ENCODE measurements at regions not wholly inside any gene's neighbourhood (a gene's known extent, or its start where the extent isn't known, plus 50 kb on each side); places are given as distances from the start of the nearest gene placed in this dataset.

DNA sequence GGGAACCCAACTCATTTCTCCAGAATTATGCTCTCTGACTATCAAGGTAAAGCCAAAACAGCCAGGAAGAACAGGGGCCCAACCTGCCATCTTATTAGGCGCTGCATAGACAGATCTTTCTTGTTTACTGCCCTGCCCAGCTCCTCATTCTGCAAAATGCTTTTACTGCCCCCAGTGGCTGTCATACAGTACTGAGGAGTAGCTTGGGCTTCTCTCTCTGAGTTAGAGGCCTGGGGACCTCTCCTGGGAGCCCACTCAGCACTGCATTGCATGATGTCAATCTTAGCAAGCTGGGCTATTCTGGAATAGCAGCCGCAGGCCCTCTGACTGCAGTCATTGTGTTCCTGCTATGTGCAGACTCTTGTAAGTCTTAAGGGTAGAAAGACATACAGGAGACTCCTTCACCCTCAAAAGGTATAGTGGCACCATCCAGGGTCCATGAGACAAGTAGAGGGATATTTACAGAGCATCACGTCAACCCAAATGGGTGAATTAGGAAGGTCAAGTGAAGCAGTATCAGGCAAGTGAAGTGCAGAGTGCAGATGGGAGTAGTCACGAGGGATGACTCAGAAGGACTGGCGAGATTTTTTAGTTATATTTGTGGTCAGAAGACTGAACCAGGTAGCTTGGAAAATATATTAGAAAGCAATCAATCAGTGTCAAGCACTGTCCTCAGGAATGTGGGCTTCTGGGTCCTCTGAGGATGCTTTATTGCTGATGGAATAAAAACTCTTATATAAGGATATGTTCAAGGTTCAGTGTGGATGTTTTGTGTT is 294.1 kb upstream of the SFRP2 start:
- Histone ChIP-seq H3K4me3 (ENCODE audit: insufficient read depth, low read depth, low read length) (no peak overlapping the region), H3K9me3 (ENCODE audit: insufficient read depth, low read depth, low read length) (no peaks in the 10 kb centered on the region), H3K36me3 (ENCODE audit: insufficient read depth, low read length) (no peaks in the 10 kb centered on the region), H3K9ac (ENCODE audit: low read length) (no peak overlapping the region), H4K20me1 (ENCODE audit: insufficient read depth, low read length) (no peaks in the 10 kb centered on the region), H2AFZ (ENCODE audit: low read depth, low read length) (no peak overlapping the region), H3K27me3 (ENCODE audit: insufficient read depth, low read length) (no peaks in the 10 kb centered on the region), H3K4me1 (ENCODE audit: insufficient read depth, low read length) (peaks cover 11% of the 10 kb centered on the region), H3K27ac (ENCODE audit: low read depth, low read length) (no peak overlapping the region), H3K79me2 (ENCODE audit: insufficient read depth, low read length) (no peaks in the 10 kb centered on the region), H3K4me2 (ENCODE audit: low read length) (no peak overlapping the region)
- FAIRE-seq (no peak), DNase-seq (ENCODE audit: low read depth) (peak; percentile 66)
- Mint-ChIP-seq H3K4me3 (ENCODE audit: unreplicated experiment) (no peak overlapping the region), H3K36me3 (ENCODE audit: low read depth, unreplicated experiment) (no peaks in the 10 kb centered on the region), H3K27me3 (ENCODE audit: low read depth, unreplicated experiment) (no peaks in the 10 kb centered on the region), H3K27ac (ENCODE audit: unreplicated experiment) (no peak overlapping the region), H3K4me1 (ENCODE audit: low read depth, unreplicated experiment) (peaks cover 7% of the 10 kb centered on the region), H3K9me3 (ENCODE audit: unreplicated experiment) (no peaks in the 10 kb centered on the region)
- TF ChIP-seq CTCF (IDR thresholded peaks at IDR 0.05; ENCODE audit: insufficient read depth, low read depth, low read length) (peak; percentile 25), EZH2 (IDR thresholded peaks at IDR 0.05; ENCODE audit: insufficient read depth, low read length) (no peak)

DNA sequence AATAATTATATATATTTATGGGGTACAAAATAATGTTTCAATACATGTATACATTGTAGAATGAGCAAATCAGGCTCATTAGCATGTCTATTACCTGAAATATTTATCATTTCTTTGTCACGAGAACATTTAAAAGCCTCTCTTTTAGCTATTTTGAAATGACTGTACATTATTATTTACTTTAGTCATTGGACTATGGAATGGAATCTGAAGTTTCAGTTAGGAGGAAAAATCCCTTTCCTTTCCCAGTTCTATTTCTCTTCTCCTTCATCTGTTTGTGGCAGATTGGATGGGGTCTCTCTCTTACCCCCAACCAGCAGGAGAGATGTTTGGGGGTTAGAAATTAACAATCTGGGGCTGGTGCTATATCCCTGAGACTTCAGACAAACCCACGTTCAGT is 292.5 kb upstream of the SFRP2 start:
- H3K36me3 ChIP-seq (ENCODE audit: insufficient read depth, low read length): no peaks in the 10 kb centered on the region
- Mint-ChIP-seq H3K27ac (ENCODE audit: unreplicated experiment) (no peak overlapping the region), H3K4me3 (ENCODE audit: unreplicated experiment) (no peak overlapping the region), H3K9me3 (ENCODE audit: unreplicated experiment) (no peaks in the 10 kb centered on the region), H3K36me3 (ENCODE audit: low read depth, unreplicated experiment) (no peaks in the 10 kb centered on the region), H3K27me3 (ENCODE audit: low read depth, unreplicated experiment) (no peaks in the 10 kb centered on the region), H3K4me1 (ENCODE audit: low read depth, unreplicated experiment) (peaks cover 7% of the 10 kb centered on the region)
- H3K79me2 ChIP-seq (ENCODE audit: insufficient read depth, low read length): no peaks in the 10 kb centered on the region
- DNase-seq (ENCODE audit: low read depth) (no peak), FAIRE-seq (no peak)
- no peaks in the 10 kb centered on the region for H3K9me3 ChIP-seq (ENCODE audit: insufficient read depth, low read depth, low read length)
- H3K27me3 ChIP-seq (ENCODE audit: insufficient read depth, low read length): no peaks in the 10 kb centered on the region
- H3K27ac ChIP-seq (ENCODE audit: low read depth, low read length): no peak overlapping the region
- H3K4me3 ChIP-seq (ENCODE audit: insufficient read depth, low read depth, low read length): no peak overlapping the region
- TF ChIP-seq EZH2 (IDR thresholded peaks at IDR 0.05; ENCODE audit: insufficient read depth, low read length) (no peak), CTCF (IDR thresholded peaks at IDR 0.05; ENCODE audit: insufficient read depth, low read depth, low read length) (no peak)
- no peak overlapping the region for H2AFZ ChIP-seq (ENCODE audit: low read depth, low read length)
- no peaks in the 10 kb centered on the region for H4K20me1 ChIP-seq (ENCODE audit: insufficient read depth, low read length)
- H3K4me2 ChIP-seq (ENCODE audit: low read length): no peak overlapping the region
- peaks cover 11% of the 10 kb centered on the region for H3K4me1 ChIP-seq (ENCODE audit: insufficient read depth, low read length)
- H3K9ac ChIP-seq (ENCODE audit: low read length): no peak overlapping the region
